B cell (primary cell): ENCODE measurements at regions not wholly inside any gene's neighbourhood (a gene's known extent, or its start where the extent isn't known, plus 50 kb on each side); places are given as distances from the start of the nearest gene placed in this dataset.

ENCODE experiments used
- EZH2 ChIP-seq: IDR thresholded peaks from 2 replicates; pipeline ENCODE4 v1.6.1; 2012; ENCODE audit warnings: borderline replicate concordance, low read depth, mild to moderate bottlenecking, moderate library complexity, low read length; ENCODE audit not compliant: insufficient read depth, poor library complexity, severe bottlenecking
- TF ChIP-seq, protein P1 (sequence below): fragments of 200-600 bp; IDR thresholded peaks from one replicate; pipeline ENCODE4 v1.8.0; 2022; ENCODE audit warnings: antibody characterized with exemption, mild to moderate bottlenecking

DNA sequence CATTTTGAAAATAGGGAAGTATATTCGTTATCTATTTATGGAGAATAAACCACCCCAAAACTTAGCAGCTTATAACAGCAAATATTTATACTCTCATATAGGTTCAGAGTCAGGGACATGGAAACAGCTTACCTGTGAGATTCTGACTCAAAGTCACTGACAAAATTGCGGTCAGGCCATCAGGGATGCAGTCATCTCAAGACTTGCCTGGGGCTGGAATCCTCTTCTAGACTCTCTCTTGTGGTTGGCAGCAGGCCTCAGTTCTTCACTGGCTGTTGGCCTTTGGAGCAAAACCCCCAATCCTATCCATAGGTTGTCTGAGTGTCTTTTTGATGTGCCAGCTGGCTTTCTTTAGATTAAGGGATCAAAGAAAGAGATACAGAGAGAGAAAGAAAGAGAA, 275.6 kb downstream of the SEC61B start:
- TF ChIP-seq, protein P1, sequence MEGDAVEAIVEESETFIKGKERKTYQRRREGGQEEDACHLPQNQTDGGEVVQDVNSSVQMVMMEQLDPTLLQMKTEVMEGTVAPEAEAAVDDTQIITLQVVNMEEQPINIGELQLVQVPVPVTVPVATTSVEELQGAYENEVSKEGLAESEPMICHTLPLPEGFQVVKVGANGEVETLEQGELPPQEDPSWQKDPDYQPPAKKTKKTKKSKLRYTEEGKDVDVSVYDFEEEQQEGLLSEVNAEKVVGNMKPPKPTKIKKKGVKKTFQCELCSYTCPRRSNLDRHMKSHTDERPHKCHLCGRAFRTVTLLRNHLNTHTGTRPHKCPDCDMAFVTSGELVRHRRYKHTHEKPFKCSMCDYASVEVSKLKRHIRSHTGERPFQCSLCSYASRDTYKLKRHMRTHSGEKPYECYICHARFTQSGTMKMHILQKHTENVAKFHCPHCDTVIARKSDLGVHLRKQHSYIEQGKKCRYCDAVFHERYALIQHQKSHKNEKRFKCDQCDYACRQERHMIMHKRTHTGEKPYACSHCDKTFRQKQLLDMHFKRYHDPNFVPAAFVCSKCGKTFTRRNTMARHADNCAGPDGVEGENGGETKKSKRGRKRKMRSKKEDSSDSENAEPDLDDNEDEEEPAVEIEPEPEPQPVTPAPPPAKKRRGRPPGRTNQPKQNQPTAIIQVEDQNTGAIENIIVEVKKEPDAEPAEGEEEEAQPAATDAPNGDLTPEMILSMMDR, result no peak
- no peak for TF ChIP-seq EZH2
